Panc1 (cell line): ENCODE measurements at regions not wholly inside any gene's neighbourhood (a gene's known extent, or its start where the extent isn't known, plus 50 kb on each side); places are given as distances from the start of the nearest gene placed in this dataset.

ENCODE experiments used
- ATAC-seq: fragments of 200-7000 bp; cut with Tn5 transposase; 2 replicates; pipeline ENCODE4 v1.9.1; 2020; ENCODE audit warnings: mild to moderate bottlenecking, moderate library complexity
- BruUV-seq: library from RNA; stranded (reverse); fragments of 400-500 nt; replicated peaks from 2 replicates; lab custom pipeline; 2021; lab: Mats Ljungman, UMichigan
- CTCF ChIA-PET: fragments of 300-600 bp; sonication (Branson Sonifier 250); formaldehyde crosslinking; loops from one replicate; lab custom pipeline; 2022; ENCODE audit warnings: antibody characterized with exemption; lab: Charles Lee
- POLR2A ChIA-PET: fragments of 300-600 bp; sonication (Branson Sonifier 250); formaldehyde crosslinking; loops from one replicate; lab custom pipeline; 2022; ENCODE audit warnings: antibody characterized with exemption; lab: Charles Lee
- DNase-seq: peaks from one replicate; pipeline ENCODE4 v3.0.0-alpha.2; 2010; ENCODE audit warnings: low read depth, low spot score
- H3K27ac ChIP-seq: 2 replicates; pipeline ENCODE4 v1.5.1; 2011; ENCODE audit warnings: mild to moderate bottlenecking, low read length, inconsistent platforms
- H3K27me3 ChIP-seq: fragments of 200-500 bp; sonication (Bioruptor generic); 2 replicates; pipeline ENCODE4 v1.6.0; 2014; ENCODE audit warnings: low read length, inconsistent platforms; ENCODE audit not compliant: control insufficient read depth, insufficient read depth
- H3K36me3 ChIP-seq: fragments of 200-500 bp; sonication (Bioruptor generic); 2 replicates; pipeline ENCODE4 v1.5.1; 2014; ENCODE audit warnings: inconsistent platforms, mild to moderate bottlenecking, low read length, moderate library complexity; ENCODE audit not compliant: control insufficient read depth, insufficient read depth
- H3K4me1 ChIP-seq: 2 replicates; pipeline ENCODE4 v1.5.1; 2011; ENCODE audit warnings: inconsistent platforms, mild to moderate bottlenecking, low read length, moderate library complexity; ENCODE audit not compliant: control insufficient read depth, insufficient read depth
- H3K4me3 ChIP-seq, 2 experiments: 2 replicates each; pipeline ENCODE4 v1.5.1; 2011 to 2012; ENCODE audit warnings: low read depth in 2 of 2, low read length in 2 of 2, mild to moderate bottlenecking in 2 of 2, inconsistent platforms in 1 of 2, moderate library complexity in 1 of 2
- H3K9me3 ChIP-seq: fragments of 200-500 bp; sonication (Bioruptor generic); 2 replicates; pipeline ENCODE4 v1.5.1; 2014; ENCODE audit warnings: low read depth, mild to moderate bottlenecking, inconsistent platforms, low read length, moderate library complexity; ENCODE audit not compliant: control insufficient read depth, insufficient read depth
- CTCF ChIP-seq: fragments of 450-650 bp; IDR thresholded peaks from 2 replicates; pipeline ENCODE4 v1.5.1; 2017; ENCODE audit warnings: mild to moderate bottlenecking
- POLR2AphosphoS5 ChIP-seq: IDR thresholded peaks from 2 replicates; pipeline ENCODE4 v1.6.1; 2012; ENCODE audit warnings: mild to moderate bottlenecking, low read depth, low read length, moderate library complexity
- REST ChIP-seq, 2 experiments: IDR thresholded peaks; 2 replicates each; pipeline ENCODE4 v1.6.1; 2011 to 2012; ENCODE audit warnings: low read depth in 2 of 2, control low read depth in 1 of 2, low read length in 1 of 2, mild to moderate bottlenecking in 1 of 2, moderate library complexity in 1 of 2; ENCODE audit not compliant: insufficient read depth in 1 of 2
- SIN3A ChIP-seq: IDR thresholded peaks from 2 replicates; pipeline ENCODE4 v1.6.1; 2012; ENCODE audit warnings: low read depth, mild to moderate bottlenecking, low read length, moderate library complexity, borderline replicate concordance; ENCODE audit not compliant: insufficient read depth
- TCF7L2 ChIP-seq: IDR thresholded peaks from 2 replicates; pipeline ENCODE4 v1.6.1; 2011; ENCODE audit warnings: mild to moderate bottlenecking, low read depth, low read length, inconsistent platforms
- in situ Hi-C: cut with HindIII; loops from 2 replicates; pipeline ENCODE4 v1.10.0; 2016; ENCODE audit warnings: low sequenced_read_pairs, low pct_unique_long_range_greater_than_20kb
- intact Hi-C: fragments of 100-400 bp; cut with micrococcal nuclease; formaldehyde crosslinking; loops from one replicate; pipeline ENCODE4 v1.10.0; 2022; ENCODE audit not compliant: unreplicated experiment

GRCh38 chr10:60998932-60999331, 54.9 kb upstream of the RHOBTB1 start:
- H3K27me3 ChIP-seq = peaks cover 27% of the 10 kb centered on the region
- no peak for ATAC-seq
- POLR2A ChIA-PET = interaction anchor here (1.1 kb wide), 1 partner anchor 14 kb away, joined by 3 read pairs; no protein-coding TSS in a partner anchor

GRCh38 chr10:60994128-60994527, 50.1 kb upstream of the RHOBTB1 start:
- H3K9me3 ChIP-seq = no peaks in the 10 kb centered on the region
- H3K4me3 ChIP-seq = no peak overlapping the region
- ATAC-seq = no peak
- H3K36me3 ChIP-seq = no peaks in the 10 kb centered on the region
- CTCF ChIA-PET = no interaction called here
- no TSS peak for BruUV-seq
- in situ Hi-C loops (no loop called here), intact Hi-C loops (no loop called here)
- no peaks in the 10 kb centered on the region for H3K4me1 ChIP-seq
- peaks cover 2% of the 10 kb centered on the region; the same call in 1 of the 2 replicates for H3K27me3 ChIP-seq
- no peak overlapping the region for H3K27ac ChIP-seq
- DNase-seq = no peak
- POLR2A ChIA-PET = no interaction called here
- no peak for TF ChIP-seq TCF7L2
- TF ChIP-seq SIN3A = no peak
- no peak for TF ChIP-seq REST (IDR thresholded peaks at IDR 0.05; ENCODE audit: insufficient read depth in 1 of 2, low read depth in 2 of 2, low read length in 1 of 2)
- TF ChIP-seq POLR2AphosphoS5 = no peak
- no peak for TF ChIP-seq CTCF

More at GRCh38 chr10:60998932-60999331, 54.9 kb upstream of the RHOBTB1 start:
- H3K4me3 ChIP-seq = no peak overlapping the region
- CTCF ChIA-PET = no interaction called here
- H3K9me3 ChIP-seq = no peaks in the 10 kb centered on the region
- H3K4me1 ChIP-seq = no peaks in the 10 kb centered on the region
- no TSS peak for BruUV-seq
- DNase-seq = no peak
- intact Hi-C loops (no loop called here), in situ Hi-C loops (no loop called here)
- TF ChIP-seq REST (IDR thresholded peaks at IDR 0.05; ENCODE audit: insufficient read depth in 1 of 2, low read depth in 2 of 2, low read length in 1 of 2) (no peak), CTCF (no peak), POLR2AphosphoS5 (no peak), TCF7L2 (no peak), SIN3A (no peak)
- no peak overlapping the region for H3K27ac ChIP-seq
- no peaks in the 10 kb centered on the region for H3K36me3 ChIP-seq
